H4 (cell line): ENCODE measurements at regions not wholly inside any gene's neighbourhood (a gene's known extent, or its start where the extent isn't known, plus 50 kb on each side); places are given as distances from the start of the nearest gene placed in this dataset.

Source experiments
- DNase-seq: peaks from one replicate; pipeline ENCODE4 v3.0.0-alpha.2; 2015; ENCODE audit warnings: low spot score

GRCh38 chr6:112717401-112717800 is 370.3 kb downstream of the RFPL4B start:
- DNase-seq: no peak

GRCh38 chr6:112717856-112718255 is 370.7 kb downstream of the RFPL4B start:
- no peak for DNase-seq

DNA sequence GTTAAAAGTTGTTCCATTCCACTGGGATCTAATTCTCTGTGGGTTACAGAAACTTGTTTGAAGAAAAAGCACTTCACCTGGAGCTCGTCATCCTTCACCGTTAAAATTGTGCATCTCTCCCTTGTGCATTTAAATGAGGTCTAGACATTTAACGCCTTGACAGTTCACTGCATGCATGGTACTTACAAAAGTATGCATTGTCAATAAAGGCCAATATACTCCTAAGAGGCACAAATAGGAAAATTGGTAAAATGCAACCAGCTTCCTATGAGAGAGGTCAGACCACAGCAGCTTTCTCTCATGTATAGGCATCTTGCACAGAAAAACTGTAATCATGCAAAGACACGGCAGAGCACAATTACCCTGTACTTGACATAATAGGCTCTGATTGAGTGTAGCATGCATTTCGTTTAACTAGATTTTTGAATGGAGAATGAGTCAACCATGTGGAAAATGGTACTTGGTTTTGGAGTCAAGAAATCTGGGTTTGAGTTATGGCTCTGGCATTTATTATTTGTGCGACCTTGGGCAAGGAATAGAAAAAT is 378.5 kb downstream of the RFPL4B start:
- no peak for DNase-seq

GRCh38 chr6:112735129-112735528 is 388.0 kb downstream of the RFPL4B start:
- no peak for DNase-seq

GRCh38 chr6:112739766-112740165 is 392.6 kb downstream of the RFPL4B start:
- DNase-seq: no peak

GRCh38 chr6:112743323-112743722 is 396.2 kb downstream of the RFPL4B start:
- DNase-seq: no peak

DNA sequence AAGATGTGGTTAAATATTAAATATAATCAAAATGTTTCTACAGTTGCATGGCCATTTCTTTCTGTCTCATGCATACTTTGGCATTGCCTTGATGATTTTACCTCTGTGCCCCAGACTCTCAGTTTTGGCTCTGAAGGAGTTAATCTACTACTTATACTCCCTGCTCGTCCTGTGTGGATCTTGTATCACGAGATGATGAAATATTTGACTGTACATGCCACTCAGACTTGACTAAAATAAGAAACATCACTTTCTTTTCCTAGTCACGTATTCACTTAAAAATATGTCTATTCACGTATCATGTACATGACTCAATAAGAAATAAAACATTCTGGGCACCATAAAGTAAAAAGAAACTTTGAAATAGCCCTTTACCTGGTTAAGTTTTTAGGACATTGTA is 397.7 kb downstream of the RFPL4B start:
- DNase-seq: no peak

- no peak for DNase-seq
Observed at GRCh38 chr6:112745765-112746164, 398.6 kb downstream of the RFPL4B start.

DNA sequence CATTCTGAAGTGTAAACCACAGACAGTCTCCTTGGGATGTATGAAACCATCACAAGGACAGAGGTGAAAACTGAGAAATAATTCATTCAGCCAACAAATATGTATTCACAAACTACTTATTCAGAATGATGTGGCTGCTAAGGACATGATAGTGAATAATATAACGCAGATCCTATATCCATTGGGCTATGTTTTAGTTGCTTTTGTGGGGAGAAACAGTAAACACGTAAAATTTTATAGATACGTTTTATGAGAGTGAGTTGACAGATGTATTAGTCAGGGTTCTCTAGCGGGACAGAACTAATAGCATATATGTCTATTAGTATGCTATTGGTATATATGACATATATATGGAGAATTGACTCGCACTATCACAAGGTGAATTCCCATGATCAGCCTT is 402.5 kb downstream of the RFPL4B start:
- no peak for DNase-seq

GRCh38 chr6:112752305-112752704 is 405.2 kb downstream of the RFPL4B start:
- DNase-seq: no peak

DNA sequence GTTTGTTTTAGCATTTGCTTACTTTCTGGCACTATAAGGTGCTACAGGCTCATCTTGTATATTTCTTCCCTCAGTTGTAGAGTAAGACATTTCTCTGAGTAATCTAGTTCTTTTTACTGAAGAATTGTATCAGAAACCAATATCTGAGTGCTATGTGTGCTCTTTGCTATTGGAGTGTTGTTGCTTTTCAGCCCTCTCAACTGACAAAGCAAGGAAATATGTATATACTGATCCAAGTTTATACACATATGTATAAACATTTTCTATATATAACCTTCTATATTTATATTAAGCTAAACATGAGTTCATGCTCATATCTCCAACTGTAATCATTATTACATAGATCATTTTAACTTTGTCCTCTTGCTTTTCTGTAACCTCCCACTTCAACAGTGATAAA is 405.7 kb downstream of the RFPL4B start:
- DNase-seq: no peak

GRCh38 chr6:112760831-112761230 is 413.7 kb downstream of the RFPL4B start:
- no peak for DNase-seq

GRCh38 chr6:112761740-112762139 is 414.6 kb downstream of the RFPL4B start:
- no peak for DNase-seq

GRCh38 chr6:112764377-112764776 is 417.2 kb downstream of the RFPL4B start:
- DNase-seq: no peak

- no peak for DNase-seq
Observed at GRCh38 chr6:112770308-112770707, 423.2 kb downstream of the RFPL4B start.

GRCh38 chr6:112773187-112773586 is 426.1 kb downstream of the RFPL4B start:
- DNase-seq: no peak

DNA sequence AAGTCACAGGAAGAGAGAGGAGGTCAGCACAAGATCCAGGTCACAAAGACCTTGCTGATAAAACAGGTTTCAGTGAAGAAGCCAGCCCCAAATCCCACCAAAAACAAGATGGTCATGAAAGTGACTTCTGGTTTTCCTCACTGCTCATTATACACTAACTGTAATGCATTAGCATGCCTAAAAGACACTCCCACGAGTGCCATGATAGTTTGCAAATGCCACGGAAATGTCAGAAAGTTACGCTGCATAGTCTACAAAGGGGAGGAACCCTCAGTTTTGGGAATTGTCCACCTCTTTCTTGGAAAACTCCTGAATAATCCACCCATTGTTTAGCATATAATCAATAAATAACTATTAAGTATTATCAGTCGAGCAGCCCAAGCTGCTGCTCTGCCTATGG is 427.2 kb downstream of the RFPL4B start:
- no peak for DNase-seq

GRCh38 chr6:112780498-112781096 is 433.5 kb downstream of the RFPL4B start:
- peak; percentile 57 for DNase-seq

DNA sequence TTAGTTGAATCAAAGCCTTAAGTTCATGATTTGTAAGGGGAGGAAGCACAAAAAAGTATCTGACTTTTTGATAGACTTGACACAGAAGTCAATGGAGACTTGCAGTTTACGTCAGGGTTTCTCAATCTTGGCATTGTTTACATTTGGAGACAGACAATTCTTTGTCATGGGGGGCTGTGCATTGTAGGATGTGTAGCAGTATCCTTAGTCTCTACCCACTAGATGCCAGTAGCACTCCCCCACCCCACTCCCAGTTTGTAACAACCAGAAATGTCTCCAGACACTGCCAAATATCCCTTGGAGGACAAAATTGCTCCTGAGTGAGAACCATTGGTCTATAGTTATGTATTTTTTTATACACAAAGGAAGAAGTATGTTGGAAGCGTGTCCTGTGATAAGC is 434.1 kb downstream of the RFPL4B start:
- peak; percentile 54 for DNase-seq

DNA sequence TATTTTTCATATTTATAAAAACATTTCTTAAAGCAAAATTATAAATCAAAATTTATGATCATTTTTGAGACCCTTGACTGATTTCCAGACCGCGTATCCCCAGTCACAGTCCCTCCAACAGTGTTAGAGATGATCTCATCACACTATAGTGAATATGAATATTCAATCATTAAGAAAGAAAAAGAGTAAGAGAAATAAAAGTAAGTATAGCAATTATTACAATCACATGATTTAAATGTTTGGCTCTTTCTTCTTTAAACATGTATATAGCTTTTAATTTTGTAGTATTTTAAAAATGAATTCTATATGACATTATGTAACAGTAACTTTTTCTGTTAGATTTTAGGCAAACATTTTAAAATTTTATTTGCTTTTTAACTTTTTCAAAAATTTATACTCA is 438.3 kb downstream of the RFPL4B start:
- DNase-seq: no peak

DNA sequence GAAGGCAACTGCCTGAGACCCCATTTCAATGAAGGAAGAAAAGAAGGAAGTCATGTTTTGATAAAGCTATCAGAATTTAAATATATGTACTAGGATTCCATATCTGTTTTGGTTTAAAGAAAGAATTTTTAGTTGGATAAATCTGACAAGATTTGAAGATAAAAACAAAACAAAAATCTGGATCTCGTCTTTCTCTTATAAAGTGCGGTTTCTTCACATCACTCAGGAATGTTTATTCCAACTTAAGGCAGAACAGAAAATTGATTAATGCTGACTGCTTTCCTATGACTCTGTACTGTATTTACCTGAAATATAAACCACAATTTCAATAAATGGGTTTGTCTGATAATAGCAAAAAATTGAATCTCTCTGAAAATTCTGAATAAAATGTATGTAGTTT is 439.7 kb downstream of the RFPL4B start:
- DNase-seq: no peak

- DNase-seq: no peak
Observed at GRCh38 chr6:112787371-112787770, 440.2 kb downstream of the RFPL4B start.

DNA sequence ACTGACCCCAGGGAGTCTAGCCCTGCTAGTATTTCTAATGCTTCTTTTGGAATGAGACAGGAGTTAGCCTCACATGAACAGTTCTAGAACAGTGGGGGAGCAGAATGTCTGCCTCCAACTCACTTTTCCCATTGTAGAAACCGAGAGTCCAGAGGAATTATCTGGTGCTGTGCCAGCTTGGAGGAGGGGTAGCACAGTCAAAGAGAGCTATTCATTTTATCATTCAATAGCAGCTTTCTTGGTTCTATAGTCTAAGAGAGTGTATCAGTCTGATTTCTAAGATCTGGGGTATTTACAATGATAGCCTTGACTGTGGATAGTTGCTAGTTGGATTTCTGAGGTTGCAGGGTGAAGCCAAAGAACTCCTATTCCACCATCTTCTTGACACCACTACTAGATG is 448.2 kb downstream of the RFPL4B start:
- no peak for DNase-seq

GRCh38 chr6:112796712-112797111 is 449.6 kb downstream of the RFPL4B start:
- DNase-seq: no peak
